GM23248 (cell line): ENCODE measurements at regions not wholly inside any gene's neighbourhood (a gene's known extent, or its start where the extent isn't known, plus 50 kb on each side); places are given as distances from the start of the nearest gene placed in this dataset.

Experiments used
- EZH2 ChIP-seq: fragments of 200-600 bp; sonication (generic); IDR thresholded peaks from 2 replicates; pipeline ENCODE4 v1.6.1; 2018; ENCODE audit warnings: antibody characterized with exemption, mild to moderate bottlenecking; ENCODE audit not compliant: insufficient read depth, poor library complexity, severe bottlenecking
- EZH2phosphoT487 ChIP-seq: fragments of 200-600 bp; sonication (generic); IDR thresholded peaks from 2 replicates; pipeline ENCODE4 v1.6.1; 2018; ENCODE audit warnings: antibody characterized with exemption, moderate library complexity, mild to moderate bottlenecking, low read depth; ENCODE audit not compliant: insufficient read depth

DNA sequence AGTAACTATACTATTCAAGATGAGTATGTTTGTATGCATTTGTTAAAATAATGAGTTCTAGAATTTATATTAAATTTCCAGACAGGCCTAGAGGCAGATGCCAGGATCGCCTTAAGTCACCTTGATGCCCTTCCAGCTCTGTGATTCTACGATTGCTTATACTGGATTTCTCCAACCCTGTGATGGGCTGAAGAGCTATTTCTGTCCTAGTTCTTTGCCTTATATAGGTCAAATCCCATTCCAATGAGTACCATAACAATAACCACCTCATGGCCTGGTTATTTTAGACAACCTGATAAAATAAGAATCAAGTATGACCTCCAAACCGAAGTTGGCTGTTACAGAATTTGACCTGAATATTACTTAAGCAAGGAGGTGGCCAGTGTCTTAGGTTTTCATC is 79.8 kb upstream of the BLID start:
- TF ChIP-seq EZH2phosphoT487 (no peak), EZH2 (no peak)
